ENCODE measurements at regions not wholly inside any gene's neighbourhood (a gene's known extent, or its start where the extent isn't known, plus 50 kb on each side); places are given as distances from the start of the nearest gene placed in this dataset.

DNA sequence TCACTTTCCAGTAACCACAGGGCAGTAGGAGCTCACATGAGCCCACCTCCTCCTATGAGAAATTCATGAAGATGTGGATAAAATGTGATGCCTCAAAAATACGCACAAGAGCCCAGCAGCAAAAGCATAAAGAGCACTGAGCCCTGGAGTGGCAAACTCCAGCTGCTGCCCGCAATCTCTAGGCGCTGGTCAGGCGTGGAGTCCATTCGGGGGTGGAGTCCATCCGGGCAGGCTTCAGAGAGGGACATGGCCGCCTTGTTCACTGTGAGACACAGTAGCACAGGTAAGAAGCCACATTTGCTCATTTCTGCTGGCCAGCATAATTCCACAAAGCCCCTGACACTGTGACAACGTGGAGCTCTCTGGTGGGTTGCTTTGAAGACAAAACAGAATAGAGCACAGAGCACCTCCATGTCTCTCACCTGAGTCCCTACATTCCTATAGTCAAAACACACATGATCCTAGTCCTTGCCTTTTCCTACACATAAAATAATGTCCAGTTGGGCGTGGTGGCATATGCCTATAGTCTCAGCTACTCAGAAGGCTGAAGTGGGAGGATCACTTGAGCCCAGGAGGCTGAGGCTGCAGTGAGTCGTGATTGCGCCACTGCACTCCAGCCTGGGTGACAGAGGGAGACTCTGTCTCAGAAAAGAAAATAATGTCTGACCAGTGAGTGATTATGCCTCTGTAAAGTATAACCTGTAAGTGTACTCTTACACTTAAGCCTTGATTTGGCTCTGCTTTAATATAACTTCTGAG lies 365.2 kb downstream of the GADD45G start:
- Histone ChIP-seq H3K36me3 (no peaks in the 10 kb centered on the region), H3K27me3 (no peaks in the 10 kb centered on the region), H3K9me3 (no peaks in the 10 kb centered on the region), H3K4me3 (peak overlapping the region in 1 of 4 donors; percentile 5), H3K27ac (peak overlapping the region; percentile 70 to 86 (median 81)), H3K4me1 (peaks cover 0 to 28% (median 20%) of the 10 kb centered on the region in 4 donors)
- TF ChIP-seq, protein P1, sequence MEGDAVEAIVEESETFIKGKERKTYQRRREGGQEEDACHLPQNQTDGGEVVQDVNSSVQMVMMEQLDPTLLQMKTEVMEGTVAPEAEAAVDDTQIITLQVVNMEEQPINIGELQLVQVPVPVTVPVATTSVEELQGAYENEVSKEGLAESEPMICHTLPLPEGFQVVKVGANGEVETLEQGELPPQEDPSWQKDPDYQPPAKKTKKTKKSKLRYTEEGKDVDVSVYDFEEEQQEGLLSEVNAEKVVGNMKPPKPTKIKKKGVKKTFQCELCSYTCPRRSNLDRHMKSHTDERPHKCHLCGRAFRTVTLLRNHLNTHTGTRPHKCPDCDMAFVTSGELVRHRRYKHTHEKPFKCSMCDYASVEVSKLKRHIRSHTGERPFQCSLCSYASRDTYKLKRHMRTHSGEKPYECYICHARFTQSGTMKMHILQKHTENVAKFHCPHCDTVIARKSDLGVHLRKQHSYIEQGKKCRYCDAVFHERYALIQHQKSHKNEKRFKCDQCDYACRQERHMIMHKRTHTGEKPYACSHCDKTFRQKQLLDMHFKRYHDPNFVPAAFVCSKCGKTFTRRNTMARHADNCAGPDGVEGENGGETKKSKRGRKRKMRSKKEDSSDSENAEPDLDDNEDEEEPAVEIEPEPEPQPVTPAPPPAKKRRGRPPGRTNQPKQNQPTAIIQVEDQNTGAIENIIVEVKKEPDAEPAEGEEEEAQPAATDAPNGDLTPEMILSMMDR (IDR thresholded peaks at IDR 0.05): no peak
- no peak for TF ChIP-seq EP300 (IDR thresholded peaks at IDR 0.05; ENCODE audit: low read depth)
- TF ChIP-seq POLR2A (IDR thresholded peaks at IDR 0.05): peak; percentile 40
- TF ChIP-seq POLR2AphosphoS5 (IDR thresholded peaks at IDR 0.05): peak in 1 of 3 donors; percentile 48
- 76% methylated on average over 11 of the region's 11 CpGs; no CpG with 5 or more reads in 1 of the 2 donors for WGBS, 2 donors (ENCODE audit: low coverage in 1 of 2)
- in situ Hi-C loops (cut with MboI; ENCODE audit: low pct_ligation_motif_present in 1 of 4, low pct_unique_long_range_greater_than_20kb in 1 of 4, low sequenced_read_pairs in 3 of 4): no loop called here
- peak; percentile 35 for DNase-seq
- intact Hi-C loops (cut with DNase I; ENCODE audit: low total_unique reads): no loop called here

DNA sequence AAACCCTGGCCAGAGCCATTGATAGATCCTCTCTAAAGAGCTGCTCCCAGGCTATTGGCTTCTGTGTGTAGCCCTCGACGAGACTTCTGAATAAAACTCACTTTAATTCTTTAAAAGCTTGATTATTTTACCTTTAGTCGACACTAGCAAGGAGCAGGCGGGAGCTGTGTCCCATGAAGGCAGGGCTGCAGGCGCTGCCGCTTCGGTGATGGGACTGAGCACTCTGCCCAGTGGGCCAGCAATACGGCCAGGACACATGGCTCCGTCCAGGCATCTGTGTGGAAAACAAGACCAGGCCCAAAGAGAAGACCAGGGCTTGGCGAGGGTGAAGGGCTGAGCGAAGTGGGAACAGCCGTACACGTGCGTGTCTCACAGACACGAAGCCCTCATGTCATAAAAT lies 365.9 kb downstream of the GADD45G start:
- in situ Hi-C loops (cut with MboI; ENCODE audit: low pct_ligation_motif_present in 1 of 4, low pct_unique_long_range_greater_than_20kb in 1 of 4, low sequenced_read_pairs in 3 of 4) (no loop called here), intact Hi-C loops (cut with DNase I; ENCODE audit: low total_unique reads) (no loop called here)
- H3K27me3 ChIP-seq: no peaks in the 10 kb centered on the region
- no peak for DNase-seq
- TF ChIP-seq POLR2AphosphoS5 (IDR thresholded peaks at IDR 0.05) (no peak), POLR2A (IDR thresholded peaks at IDR 0.05) (no peak), EP300 (IDR thresholded peaks at IDR 0.05; ENCODE audit: low read depth) (no peak)
- TF ChIP-seq, protein P1 (IDR thresholded peaks at IDR 0.05): no peak
- H3K27ac ChIP-seq: peak overlapping the region; percentile 70 to 86 (median 81)
- H3K4me3 ChIP-seq: no peak overlapping the region
- H3K9me3 ChIP-seq: no peaks in the 10 kb centered on the region
- H3K4me1 ChIP-seq: peaks cover 0 to 32% (median 20%) of the 10 kb centered on the region in 4 donors
- 89% methylated on average over 15 of the region's 15 CpGs; no CpG with 5 or more reads in 1 of the 2 donors for WGBS, 2 donors (ENCODE audit: low coverage in 1 of 2)
- H3K36me3 ChIP-seq: no peaks in the 10 kb centered on the region

DNA sequence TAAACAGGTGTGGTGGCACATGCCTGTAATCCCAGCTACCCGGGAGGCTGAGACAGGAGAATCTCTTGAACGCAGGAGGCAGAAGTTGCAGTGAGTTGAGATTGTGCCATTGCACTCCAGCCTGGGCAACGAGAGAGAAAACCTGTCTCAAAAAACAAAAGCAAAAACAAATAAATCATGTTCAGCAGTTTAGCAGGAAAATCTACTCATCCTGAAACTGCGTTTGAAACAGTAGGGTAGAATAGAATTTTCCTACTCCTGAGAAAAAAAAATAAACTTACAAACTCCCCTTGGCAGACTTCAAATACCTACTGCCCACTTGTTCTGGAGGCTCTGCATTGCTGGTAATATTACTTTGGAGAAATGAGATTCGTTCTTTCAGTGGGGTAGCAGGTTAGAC lies 367.7 kb downstream of the GADD45G start:
- no peak for TF ChIP-seq EP300 (IDR thresholded peaks at IDR 0.05; ENCODE audit: low read depth)
- Histone ChIP-seq H3K27me3 (no peaks in the 10 kb centered on the region), H3K36me3 (no peaks in the 10 kb centered on the region), H3K4me1 (peaks cover 0 to 32% (median 20%) of the 10 kb centered on the region in 4 donors), H3K4me3 (no peak overlapping the region), H3K27ac (no peak overlapping the region), H3K9me3 (no peaks in the 10 kb centered on the region)
- no peak for DNase-seq
- in situ Hi-C loops (cut with MboI; ENCODE audit: low pct_ligation_motif_present in 1 of 4, low pct_unique_long_range_greater_than_20kb in 1 of 4, low sequenced_read_pairs in 3 of 4): no loop called here
- 76 to 81% methylated on average over 2 to 5 of the region's 5 CpGs for WGBS, 2 donors (ENCODE audit: low coverage in 1 of 2)
- intact Hi-C loops (cut with DNase I; ENCODE audit: low total_unique reads): no loop called here

DNA sequence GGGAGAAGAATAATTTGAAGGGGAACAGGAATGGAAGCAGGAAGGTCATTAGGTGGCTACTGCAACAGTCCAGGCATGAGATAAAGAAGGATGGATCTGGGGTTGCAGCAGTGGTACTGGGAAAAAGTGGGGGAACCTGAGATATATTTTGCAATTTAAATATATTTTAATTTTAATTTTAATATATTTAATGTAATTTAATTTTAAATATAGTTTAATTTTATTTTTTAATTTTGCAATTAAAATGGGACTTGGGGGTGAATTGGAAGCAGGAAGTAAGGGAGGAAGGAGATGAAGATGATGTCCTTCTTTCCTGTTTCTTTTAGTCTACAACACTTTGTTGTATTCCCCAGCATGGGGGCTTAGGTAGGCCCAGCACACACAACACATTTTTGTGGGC lies 369.8 kb downstream of the GADD45G start:
- in situ Hi-C loops (cut with MboI; ENCODE audit: low pct_ligation_motif_present in 1 of 4, low pct_unique_long_range_greater_than_20kb in 1 of 4, low sequenced_read_pairs in 3 of 4): no loop called here
- TF ChIP-seq EP300 (IDR thresholded peaks at IDR 0.05; ENCODE audit: low read depth) (no peak), POLR2AphosphoS5 (IDR thresholded peaks at IDR 0.05) (no peak), POLR2A (IDR thresholded peaks at IDR 0.05) (no peak)
- TF ChIP-seq, protein P1 (IDR thresholded peaks at IDR 0.05): no peak
- intact Hi-C loops (cut with DNase I; ENCODE audit: low total_unique reads): no loop called here
- DNase-seq: no peak
- Histone ChIP-seq H3K9me3 (no peaks in the 10 kb centered on the region), H3K4me1 (peaks cover 0 to 32% (median 12%) of the 10 kb centered on the region in 4 donors), H3K4me3 (no peak overlapping the region), H3K27me3 (no peaks in the 10 kb centered on the region), H3K36me3 (no peaks in the 10 kb centered on the region), H3K27ac (no peak overlapping the region)
